ENCODE measurements at regions not wholly inside any gene's neighbourhood (a gene's known extent, or its start where the extent isn't known, plus 50 kb on each side); places are given as distances from the start of the nearest gene placed in this dataset.

DNA sequence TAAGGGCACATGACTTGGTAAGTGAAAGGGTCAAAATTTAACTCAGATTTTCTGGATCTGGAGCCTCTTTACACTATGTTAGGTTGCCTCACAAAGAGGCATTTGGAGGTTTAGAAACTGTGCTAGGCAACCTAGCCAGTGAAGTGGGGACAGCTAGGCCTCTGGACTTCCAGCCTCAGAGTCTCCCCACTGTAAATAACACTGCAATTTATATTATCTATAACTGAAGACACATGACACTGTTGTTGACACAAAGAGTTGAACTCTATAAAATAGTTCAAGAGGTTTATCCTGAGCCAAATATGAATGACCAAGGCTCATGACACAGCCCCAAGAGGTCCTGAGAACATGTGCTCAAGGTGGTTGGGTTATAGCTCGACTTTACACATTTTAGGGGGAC is 74.9 kb upstream of the IQCM start:
- peaks cover 3% of the 10 kb centered on the region; the same call in 2 of the 3 replicates for H3K4me1 Mint-ChIP-seq
- H3K4me2 ChIP-seq, result no peak overlapping the region
- no peak for DNase-seq (ENCODE audit: low spot score)
- no peaks in the 10 kb centered on the region for H3K27me3 ChIP-seq (ENCODE audit: insufficient read depth)
- no peak overlapping the region for H3K4me3 Mint-ChIP-seq
- no peaks in the 10 kb centered on the region for H3K36me3 ChIP-seq (ENCODE audit: insufficient read depth)
- no peaks in the 10 kb centered on the region for H3K4me1 ChIP-seq (ENCODE audit: insufficient read depth)
- no peak overlapping the region for H3K27ac Mint-ChIP-seq
- no peak overlapping the region for H3K4me3 ChIP-seq
- H3K27ac ChIP-seq (ENCODE audit: low read depth), result no peak overlapping the region
- H3K79me2 ChIP-seq (replicated peaks; ENCODE audit: insufficient read depth), result no peaks in the 10 kb centered on the region
- H3K9me3 Mint-ChIP-seq, result peaks cover 3% of the 10 kb centered on the region; the same call in 2 of the 3 replicates
- no peaks in the 10 kb centered on the region for H3K36me3 Mint-ChIP-seq (ENCODE audit: low read depth)
- H4K20me1 ChIP-seq (replicated peaks; ENCODE audit: insufficient read depth), result no peaks in the 10 kb centered on the region
- TF ChIP-seq, protein P1, sequence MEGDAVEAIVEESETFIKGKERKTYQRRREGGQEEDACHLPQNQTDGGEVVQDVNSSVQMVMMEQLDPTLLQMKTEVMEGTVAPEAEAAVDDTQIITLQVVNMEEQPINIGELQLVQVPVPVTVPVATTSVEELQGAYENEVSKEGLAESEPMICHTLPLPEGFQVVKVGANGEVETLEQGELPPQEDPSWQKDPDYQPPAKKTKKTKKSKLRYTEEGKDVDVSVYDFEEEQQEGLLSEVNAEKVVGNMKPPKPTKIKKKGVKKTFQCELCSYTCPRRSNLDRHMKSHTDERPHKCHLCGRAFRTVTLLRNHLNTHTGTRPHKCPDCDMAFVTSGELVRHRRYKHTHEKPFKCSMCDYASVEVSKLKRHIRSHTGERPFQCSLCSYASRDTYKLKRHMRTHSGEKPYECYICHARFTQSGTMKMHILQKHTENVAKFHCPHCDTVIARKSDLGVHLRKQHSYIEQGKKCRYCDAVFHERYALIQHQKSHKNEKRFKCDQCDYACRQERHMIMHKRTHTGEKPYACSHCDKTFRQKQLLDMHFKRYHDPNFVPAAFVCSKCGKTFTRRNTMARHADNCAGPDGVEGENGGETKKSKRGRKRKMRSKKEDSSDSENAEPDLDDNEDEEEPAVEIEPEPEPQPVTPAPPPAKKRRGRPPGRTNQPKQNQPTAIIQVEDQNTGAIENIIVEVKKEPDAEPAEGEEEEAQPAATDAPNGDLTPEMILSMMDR (conservative IDR thresholded peaks at IDR 0.05; ENCODE audit: low read depth in 2 of 2), result no peak
- TF ChIP-seq STAT1 (IDR thresholded peaks at IDR 0.05; ENCODE audit: unreplicated experiment) (no peak), ZNF331 (CRISPR knock-in tag; IDR thresholded peaks at IDR 0.05; ENCODE audit: low read depth) (no peak), POLR2AphosphoS5 (IDR thresholded peaks at IDR 0.05; ENCODE audit: low read depth) (no peak), JUNB (IDR thresholded peaks at IDR 0.05; ENCODE audit: unreplicated experiment) (no peak), ZNF114 (CRISPR knock-in tag; IDR thresholded peaks at IDR 0.05) (no peak), EZH2 (IDR thresholded peaks at IDR 0.05; ENCODE audit: low read depth, unreplicated experiment) (no peak), EZH2phosphoT487 (IDR thresholded peaks at IDR 0.05; ENCODE audit: unreplicated experiment) (no peak), CREB1 (CRISPR knock-in tag; IDR thresholded peaks at IDR 0.05; ENCODE audit: low read depth) (no peak), NANOG (IDR thresholded peaks at IDR 0.05; ENCODE audit: borderline replicate concordance) (no peak)
- TF ChIP-seq, protein P2, sequence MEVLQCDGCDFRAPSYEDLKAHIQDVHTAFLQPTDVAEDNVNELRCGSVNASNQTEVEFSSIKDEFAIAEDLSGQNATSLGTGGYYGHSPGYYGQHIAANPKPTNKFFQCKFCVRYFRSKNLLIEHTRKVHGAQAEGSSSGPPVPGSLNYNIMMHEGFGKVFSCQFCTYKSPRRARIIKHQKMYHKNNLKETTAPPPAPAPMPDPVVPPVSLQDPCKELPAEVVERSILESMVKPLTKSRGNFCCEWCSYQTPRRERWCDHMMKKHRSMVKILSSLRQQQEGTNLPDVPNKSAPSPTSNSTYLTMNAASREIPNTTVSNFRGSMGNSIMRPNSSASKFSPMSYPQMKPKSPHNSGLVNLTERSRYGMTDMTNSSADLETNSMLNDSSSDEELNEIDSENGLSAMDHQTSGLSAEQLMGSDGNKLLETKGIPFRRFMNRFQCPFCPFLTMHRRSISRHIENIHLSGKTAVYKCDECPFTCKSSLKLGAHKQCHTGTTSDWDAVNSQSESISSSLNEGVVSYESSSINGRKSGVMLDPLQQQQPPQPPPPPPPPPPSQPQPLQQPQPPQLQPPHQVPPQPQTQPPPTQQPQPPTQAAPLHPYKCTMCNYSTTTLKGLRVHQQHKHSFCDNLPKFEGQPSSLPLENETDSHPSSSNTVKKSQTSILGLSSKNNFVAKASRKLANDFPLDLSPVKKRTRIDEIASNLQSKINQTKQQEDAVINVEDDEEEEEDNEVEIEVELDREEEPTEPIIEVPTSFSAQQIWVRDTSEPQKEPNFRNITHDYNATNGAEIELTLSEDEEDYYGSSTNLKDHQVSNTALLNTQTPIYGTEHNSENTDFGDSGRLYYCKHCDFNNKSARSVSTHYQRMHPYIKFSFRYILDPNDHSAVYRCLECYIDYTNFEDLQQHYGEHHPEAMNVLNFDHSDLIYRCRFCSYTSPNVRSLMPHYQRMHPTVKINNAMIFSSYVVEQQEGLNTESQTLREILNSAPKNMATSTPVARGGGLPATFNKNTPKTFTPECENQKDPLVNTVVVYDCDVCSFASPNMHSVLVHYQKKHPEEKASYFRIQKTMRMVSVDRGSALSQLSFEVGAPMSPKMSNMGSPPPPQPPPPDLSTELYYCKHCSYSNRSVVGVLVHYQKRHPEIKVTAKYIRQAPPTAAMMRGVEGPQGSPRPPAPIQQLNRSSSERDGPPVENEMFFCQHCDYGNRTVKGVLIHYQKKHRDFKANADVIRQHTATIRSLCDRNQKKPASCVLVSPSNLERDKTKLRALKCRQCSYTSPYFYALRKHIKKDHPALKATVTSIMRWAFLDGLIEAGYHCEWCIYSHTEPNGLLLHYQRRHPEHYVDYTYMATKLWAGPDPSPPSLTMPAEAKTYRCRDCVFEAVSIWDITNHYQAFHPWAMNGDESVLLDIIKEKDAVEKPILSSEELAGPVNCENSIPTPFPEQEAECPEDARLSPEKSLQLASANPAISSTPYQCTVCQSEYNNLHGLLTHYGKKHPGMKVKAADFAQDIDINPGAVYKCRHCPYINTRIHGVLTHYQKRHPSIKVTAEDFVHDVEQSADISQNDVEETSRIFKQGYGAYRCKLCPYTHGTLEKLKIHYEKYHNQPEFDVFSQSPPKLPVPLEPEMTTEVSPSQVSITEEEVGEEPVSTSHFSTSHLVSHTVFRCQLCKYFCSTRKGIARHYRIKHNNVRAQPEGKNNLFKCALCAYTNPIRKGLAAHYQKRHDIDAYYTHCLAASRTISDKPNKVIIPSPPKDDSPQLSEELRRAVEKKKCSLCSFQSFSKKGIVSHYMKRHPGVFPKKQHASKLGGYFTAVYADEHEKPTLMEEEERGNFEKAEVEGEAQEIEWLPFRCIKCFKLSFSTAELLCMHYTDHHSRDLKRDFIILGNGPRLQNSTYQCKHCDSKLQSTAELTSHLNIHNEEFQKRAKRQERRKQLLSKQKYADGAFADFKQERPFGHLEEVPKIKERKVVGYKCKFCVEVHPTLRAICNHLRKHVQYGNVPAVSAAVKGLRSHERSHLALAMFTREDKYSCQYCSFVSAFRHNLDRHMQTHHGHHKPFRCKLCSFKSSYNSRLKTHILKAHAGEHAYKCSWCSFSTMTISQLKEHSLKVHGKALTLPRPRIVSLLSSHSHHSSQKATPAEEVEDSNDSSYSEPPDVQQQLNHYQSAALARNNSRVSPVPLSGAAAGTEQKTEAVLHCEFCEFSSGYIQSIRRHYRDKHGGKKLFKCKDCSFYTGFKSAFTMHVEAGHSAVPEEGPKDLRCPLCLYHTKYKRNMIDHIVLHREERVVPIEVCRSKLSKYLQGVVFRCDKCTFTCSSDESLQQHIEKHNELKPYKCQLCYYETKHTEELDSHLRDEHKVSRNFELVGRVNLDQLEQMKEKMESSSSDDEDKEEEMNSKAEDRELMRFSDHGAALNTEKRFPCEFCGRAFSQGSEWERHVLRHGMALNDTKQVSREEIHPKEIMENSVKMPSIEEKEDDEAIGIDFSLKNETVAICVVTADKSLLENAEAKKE (CRISPR knock-in tag; IDR thresholded peaks at IDR 0.05), result no peak
- TF ChIP-seq, protein P3, sequence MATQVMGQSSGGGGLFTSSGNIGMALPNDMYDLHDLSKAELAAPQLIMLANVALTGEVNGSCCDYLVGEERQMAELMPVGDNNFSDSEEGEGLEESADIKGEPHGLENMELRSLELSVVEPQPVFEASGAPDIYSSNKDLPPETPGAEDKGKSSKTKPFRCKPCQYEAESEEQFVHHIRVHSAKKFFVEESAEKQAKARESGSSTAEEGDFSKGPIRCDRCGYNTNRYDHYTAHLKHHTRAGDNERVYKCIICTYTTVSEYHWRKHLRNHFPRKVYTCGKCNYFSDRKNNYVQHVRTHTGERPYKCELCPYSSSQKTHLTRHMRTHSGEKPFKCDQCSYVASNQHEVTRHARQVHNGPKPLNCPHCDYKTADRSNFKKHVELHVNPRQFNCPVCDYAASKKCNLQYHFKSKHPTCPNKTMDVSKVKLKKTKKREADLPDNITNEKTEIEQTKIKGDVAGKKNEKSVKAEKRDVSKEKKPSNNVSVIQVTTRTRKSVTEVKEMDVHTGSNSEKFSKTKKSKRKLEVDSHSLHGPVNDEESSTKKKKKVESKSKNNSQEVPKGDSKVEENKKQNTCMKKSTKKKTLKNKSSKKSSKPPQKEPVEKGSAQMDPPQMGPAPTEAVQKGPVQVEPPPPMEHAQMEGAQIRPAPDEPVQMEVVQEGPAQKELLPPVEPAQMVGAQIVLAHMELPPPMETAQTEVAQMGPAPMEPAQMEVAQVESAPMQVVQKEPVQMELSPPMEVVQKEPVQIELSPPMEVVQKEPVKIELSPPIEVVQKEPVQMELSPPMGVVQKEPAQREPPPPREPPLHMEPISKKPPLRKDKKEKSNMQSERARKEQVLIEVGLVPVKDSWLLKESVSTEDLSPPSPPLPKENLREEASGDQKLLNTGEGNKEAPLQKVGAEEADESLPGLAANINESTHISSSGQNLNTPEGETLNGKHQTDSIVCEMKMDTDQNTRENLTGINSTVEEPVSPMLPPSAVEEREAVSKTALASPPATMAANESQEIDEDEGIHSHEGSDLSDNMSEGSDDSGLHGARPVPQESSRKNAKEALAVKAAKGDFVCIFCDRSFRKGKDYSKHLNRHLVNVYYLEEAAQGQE (IDR thresholded peaks at IDR 0.05; ENCODE audit: unreplicated experiment), result no peak
- TF ChIP-seq, protein P4, sequence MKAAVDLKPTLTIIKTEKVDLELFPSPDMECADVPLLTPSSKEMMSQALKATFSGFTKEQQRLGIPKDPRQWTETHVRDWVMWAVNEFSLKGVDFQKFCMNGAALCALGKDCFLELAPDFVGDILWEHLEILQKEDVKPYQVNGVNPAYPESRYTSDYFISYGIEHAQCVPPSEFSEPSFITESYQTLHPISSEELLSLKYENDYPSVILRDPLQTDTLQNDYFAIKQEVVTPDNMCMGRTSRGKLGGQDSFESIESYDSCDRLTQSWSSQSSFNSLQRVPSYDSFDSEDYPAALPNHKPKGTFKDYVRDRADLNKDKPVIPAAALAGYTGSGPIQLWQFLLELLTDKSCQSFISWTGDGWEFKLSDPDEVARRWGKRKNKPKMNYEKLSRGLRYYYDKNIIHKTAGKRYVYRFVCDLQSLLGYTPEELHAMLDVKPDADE (IDR thresholded peaks at IDR 0.05), result no peak
- H3F3A ChIP-seq (replicated peaks; ENCODE audit: low read depth), result no peaks in the 10 kb centered on the region
- H2AFZ ChIP-seq, result no peak overlapping the region
- H3K27me3 Mint-ChIP-seq (ENCODE audit: insufficient read depth, low read depth, poor library complexity), result peaks cover 1% of the 10 kb centered on the region
- ATAC-seq, result no peak
- H3K9me2 ChIP-seq (ENCODE audit: insufficient read depth), result peaks cover 5% of the 10 kb centered on the region; the same call in 1 of the 2 replicates
